HG02571 (cell line): ENCODE measurements at regions not wholly inside any gene's neighbourhood (a gene's known extent, or its start where the extent isn't known, plus 50 kb on each side); places are given as distances from the start of the nearest gene placed in this dataset.
"Not testable (repeated sequence)": the region's sequence is repeated elsewhere in the genome, so short reads cannot be mapped to it uniquely, and the experiment has no call there.

Source experiments
- ATAC-seq: cut with Tn5 transposase; IDR thresholded peaks from one replicate; pipeline ENCODE4 v1.9.1; 2021; ENCODE audit warnings: mild to moderate bottlenecking, moderate library complexity; ENCODE audit not compliant: unreplicated experiment

DNA sequence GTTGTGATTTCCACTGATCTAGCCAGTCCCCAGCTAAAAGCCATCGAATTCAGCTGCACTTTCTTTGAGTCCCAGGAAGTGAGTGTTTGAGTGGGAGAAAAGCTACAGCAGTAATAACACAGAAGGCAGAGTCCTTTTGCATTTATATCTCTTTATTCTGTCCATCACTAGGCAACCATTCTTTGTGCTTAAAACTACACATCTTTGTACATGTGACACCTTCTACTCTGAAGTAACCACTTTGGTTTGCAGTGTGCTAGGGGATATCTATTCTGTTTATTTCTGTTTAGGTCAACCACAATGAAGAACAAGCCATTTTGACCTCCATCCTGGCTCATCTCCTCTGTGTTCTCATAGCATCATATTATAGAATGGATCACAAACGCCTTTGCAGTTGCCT, 226.0 kb upstream of the SERP2 start:
- no peak for ATAC-seq

DNA sequence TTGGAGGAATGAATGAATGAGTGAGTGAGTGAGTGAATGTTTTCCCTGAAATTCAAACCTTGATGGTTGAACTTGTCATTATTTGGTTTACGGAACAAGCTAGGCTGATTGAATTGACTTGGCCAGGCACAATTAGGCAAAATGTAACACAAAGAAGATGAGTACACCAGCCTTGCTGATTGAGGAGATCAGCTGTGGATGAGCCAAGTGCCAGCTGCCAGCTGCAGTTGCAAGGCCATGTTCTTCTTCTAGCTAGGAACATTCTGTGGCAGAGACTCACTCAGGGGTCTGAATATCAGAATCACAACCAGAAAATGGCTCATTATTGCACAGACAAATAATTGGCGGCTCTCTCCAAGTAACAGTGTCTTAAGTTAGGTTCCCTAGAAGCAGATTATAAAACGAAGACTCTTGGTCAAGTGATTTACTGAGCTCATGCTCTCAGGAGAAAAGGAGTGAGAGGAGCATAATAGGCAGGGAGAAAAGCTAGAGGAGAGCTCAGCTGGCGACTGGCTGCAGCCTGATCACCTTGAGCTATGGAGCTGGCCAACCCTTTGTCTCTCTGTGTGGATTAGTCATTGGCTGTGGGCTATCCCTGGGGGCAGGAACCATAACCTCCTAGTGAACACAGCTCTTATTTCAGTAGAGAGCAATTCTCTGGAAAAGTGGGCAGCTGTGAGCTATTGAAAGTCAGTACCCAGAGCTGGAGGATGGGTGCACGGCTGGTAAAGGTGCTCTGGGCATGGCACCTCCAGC, 225.3 kb upstream of the SERP2 start:
- ATAC-seq, result no peak

DNA sequence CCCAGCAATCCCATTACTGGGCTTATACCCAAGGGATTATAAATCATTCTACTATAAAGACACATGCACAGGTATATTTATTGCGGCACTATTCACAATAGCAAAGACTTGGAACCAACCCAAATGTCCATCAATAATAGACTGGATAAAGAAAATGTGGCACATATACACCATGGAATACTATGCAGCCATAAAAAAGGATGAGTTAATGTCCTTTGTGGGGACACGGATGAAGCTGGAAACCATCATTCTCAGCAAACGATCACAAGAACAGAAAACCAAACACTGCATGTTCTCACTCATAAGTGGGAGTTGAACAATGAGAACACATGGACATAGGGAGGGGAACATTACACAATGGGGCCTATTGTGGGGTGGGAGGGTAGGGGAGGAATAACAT, 224.4 kb upstream of the SERP2 start:
- not testable (repeated sequence) for ATAC-seq

DNA sequence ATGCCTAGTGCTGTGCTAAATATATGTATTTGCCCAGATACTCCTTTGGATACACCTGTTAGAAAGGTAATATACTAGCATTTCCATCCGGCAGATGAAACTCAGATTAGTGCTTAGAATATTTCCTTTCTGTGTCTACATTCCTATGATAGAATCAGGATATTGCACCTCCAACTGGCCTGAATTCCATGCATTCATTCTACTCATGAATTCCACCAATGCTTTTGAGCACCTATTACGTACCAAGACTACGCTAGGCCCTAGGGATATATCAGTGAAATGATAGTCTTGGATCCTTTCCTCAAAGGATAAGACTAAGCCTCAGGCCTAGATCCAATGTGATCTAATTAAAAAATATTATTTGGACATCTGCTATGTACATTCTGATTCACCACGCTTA, 223.8 kb upstream of the SERP2 start:
- no peak for ATAC-seq

DNA sequence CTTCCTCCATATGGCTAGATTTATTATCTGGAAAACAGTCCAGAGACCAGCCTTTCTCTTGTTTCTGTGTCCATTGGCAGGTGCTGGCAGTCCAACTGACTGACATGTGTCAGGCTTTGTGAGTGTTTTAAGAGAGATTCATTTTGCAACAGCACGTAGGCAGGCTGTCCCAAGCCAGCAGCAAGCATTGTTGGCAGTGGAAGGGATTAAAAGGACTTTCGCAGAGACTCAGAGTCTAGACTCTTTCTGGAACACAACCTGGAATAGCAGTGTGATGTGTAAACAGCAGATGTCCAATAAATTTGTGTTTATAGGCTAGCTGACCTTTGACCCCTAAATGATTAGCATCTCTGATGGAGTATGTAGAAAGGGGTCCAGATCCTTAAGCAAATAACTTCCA, 222.2 kb upstream of the SERP2 start:
- no peak for ATAC-seq

DNA sequence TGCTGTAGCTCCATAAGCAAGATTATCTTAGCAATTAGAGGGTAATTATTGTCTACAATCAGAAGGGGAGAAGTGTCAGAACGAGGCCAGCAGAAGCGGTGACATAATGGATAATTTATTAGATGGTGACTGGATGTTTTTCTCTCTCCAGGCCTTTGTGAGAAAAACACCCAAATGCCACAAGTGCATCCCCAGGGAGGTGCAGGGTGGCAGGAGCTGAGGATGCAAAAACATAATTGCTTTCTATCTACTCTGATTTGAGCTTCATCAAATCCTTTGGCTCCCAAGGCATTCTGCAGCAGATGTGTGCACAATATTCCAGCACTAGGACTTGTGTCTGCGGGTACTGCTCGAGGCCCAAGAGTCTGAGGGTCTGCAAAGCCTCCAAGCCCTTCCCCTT, 220.1 kb upstream of the SERP2 start:
- no peak for ATAC-seq

DNA sequence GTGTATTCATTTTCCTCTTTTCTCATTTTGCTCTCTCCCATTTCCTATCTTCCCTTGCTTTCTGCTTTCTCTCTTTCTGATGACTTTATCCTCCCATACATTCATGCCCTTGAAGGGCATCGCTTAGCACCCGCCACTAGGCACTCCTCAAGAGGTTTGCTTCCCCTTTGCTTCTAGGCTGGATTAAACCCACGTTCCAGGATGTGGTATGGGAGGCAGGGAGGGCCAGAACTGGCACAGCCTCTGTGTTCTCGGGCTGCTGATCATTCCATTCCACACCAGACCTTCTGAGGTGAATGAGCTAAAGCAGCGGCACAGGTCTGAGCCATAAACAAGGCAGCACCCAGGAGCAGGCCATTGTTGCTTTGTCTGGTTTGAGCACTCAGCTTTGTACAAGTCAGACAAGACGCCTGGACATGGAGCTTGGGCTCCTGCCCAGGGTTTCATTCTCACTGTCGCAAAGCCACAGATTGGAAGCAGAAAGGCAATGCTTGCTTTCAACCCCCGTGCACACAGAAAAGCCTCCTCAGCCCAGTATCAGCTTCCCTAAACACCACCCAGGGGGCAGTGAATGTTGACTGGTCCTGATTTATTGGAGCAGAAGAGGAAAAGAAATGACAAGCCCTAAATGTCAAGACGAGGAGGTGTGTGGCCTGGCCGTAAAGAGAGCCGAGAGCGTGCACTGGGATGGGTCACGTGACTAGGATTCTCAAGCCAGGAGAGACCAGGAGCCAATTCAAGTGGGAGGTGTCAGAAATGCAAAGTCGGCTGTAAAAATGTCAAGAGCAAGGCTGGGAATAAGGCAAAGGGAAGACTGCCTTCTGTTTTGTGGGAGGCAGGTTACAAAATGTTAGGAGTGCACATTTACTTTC, 218.0 kb upstream of the SERP2 start:
- no peak for ATAC-seq

DNA sequence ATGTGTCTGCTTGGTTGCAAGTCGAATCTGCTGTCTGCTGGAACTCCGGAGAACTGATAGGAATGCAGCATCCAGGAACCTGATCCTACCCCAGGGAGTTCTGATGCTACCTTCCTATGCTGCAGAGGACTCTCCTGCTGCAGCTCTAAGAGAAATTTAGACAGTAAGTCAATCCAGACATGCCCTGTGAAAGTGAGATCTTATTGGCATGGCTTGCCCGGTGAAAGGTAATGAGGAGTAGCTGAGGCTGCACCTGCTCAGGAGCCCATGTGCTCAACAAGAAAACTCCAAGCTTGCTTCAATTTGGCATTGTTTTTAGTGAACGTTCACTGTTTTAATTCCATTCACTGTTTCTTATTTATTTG, 217.3 kb upstream of the SERP2 start:
- ATAC-seq, result no peak

DNA sequence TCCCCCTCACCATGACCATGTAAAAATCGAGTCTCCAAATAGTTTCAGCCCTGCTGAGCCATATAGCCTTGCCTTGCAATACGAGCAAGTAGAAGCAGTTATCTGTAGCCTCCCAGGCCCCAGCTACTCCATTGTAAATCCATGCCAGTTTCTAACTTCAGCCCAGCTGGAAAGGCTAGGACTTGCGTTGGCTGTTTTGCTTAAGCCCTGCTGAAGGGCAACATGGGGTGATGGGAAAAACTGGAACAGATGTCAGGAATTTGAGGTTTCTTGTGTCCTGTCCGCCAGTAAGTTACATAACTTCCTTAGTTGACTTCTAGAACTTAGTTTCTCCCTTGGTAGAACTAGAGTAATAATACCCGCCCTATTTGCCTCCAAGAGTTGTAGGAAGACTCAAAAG, 216.0 kb upstream of the SERP2 start:
- no peak for ATAC-seq

DNA sequence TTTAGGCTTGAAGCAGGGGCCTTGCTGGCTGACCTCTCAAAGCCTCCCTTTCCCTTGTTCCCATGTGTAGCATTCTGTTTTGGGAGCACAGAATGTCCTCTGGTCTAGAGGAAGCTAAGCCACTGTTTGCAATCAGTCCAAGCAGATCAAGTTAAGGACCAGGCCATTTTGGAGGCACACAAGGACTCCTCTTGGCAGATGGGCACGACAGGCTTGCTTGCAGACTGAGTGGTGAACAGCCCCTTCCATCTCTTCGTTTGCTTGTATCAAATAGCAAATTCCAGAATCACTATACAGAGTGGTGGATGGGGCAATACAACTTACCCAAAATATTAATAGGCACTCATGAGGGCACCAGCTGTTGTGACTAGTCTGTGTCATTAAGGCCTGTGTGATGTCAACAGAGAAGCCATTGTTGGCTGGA, 215.5 kb upstream of the SERP2 start:
- no peak for ATAC-seq

DNA sequence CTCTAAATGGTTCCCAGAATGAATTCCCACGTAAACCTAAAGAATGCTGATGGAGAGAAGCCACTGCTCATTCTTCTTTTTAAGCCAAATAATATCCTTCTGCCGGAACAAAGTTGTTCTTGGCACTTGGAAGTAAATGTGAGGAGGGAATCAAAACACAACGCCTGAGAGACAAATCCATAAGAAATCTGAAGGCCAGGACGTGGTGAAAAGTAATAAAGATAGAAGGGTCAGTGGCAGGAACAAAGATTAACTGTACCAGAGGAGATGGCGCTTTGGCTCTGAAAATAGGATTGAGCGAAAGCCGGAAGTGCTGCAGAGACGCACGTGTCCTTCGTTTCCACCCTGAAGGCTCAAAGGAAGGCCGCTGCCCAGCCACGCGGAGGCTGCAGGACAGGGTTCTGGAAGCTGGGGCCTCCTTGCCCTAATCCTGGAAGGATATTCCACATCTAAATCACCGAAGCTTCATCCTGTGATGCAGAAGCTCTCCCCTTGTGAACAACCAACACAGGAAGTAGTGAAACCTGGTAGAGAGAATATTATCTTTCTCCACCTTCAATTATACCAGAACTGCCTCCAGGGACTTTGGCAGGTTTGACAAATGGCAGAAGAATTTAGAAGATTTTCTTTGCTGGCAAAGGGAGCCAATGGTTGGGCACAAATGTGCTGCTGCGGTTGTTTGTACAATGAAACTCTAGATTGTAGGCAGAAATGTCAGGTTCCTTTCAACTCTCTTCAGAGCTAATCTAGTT, 214.6 kb upstream of the SERP2 start:
- no peak for ATAC-seq

DNA sequence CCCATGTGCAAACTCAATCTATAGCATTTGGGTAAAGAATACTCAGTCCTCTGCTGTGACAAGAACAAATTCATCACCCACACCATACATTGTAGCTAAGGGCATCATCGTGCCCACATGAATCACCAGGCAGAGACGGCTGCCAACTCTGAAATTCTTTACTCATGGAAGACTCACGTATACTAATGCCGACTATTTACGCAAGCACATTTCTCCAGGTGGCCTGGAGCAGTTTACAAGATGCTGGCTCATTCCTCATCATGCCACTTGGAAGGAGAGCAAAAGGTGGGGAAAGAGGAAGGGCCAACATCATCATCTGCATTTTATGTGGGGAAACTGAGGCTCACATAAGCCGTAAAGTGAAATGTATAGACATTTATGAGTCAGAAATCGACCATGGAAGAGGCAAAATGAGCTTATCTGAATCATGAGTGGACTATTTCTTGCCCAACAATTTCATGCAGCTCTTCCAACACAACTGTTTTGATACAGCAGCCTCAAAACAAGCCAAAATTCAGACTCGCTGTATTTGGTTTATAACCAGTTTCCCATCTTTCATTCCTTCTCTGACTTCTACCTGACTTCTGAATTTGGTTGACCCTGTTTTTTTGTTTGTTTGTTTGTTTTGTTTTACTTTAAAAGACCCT, 213.9 kb upstream of the SERP2 start:
- no peak for ATAC-seq

DNA sequence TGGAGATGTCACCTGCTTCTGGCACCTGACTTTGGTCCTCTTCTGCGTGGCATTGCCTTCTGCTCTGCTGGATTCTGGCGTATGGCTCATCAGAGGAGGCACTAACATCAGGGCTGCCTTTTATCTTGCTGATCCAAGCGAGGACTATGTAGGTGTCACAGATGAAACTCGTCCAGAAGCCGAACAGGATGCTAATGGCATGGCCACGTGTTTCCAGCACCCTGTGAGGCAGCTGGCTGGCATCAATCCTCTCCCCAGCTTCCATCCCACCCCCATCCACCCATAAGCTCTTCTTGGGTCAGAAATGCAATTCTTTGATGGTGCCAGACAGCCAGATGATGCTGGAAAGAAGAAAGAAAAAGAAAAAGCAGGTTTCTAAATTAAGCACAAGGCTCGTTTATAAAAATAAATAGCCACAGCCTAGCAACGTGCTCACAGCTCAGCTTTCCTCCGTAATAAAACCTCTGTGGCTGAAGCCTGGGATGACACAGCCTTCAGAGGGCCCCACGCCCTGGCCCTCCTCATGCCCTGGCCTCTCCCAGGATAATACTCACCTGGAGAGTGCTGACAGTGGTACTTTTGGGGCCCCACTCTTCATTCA, 212.9 kb upstream of the SERP2 start:
- ATAC-seq, result no peak

DNA sequence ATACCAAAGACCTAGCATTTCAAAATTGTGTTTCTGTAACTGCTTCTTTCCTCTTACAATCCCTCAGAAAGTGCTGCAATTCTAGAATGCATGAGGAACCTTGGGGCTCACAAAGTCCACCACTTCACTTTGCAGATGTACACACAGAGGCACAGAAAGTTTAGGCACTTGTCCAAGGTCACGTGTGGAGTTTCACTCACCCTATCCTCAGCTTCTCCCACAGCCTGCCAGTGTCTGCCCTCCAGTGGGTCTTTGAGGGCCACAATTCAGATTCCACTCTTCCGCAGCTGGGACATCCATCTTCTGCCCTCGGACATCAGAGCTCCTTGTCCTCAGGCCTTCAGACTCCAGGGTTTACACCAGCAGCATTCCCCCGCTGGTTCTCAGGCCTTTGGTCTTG, 210.5 kb upstream of the SERP2 start:
- ATAC-seq, result no peak

DNA sequence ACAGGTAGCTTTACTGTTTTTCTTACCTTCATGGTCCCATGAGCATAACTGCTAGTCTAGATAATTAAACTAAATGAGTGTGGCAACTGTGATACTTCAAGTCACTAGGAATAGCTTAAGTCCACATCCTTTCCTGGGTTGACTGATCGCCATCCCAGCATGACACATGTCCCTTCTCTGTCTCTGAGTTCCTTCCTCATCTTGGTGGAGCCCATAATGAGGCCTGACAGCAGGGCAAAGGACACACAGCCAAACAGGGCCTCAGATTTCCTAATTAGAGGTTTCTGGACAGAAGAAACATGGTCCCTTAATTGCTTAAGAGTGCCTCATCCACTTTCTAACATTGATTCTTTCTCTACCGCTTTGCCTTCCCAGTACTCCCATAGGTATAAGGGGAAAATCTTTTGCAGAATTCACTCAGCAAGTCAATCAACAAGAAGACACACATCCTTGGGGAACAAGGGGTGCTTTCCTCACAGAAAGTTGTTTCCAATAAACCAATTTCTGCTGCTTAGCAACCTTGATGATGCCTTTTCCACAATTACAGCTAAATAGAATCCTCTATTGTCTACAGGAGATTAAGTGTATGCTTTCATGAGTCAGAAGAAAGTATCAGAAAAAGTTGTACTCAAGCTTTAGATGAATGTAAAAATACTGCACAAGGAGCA, 208.3 kb upstream of the SERP2 start:
- no peak for ATAC-seq

DNA sequence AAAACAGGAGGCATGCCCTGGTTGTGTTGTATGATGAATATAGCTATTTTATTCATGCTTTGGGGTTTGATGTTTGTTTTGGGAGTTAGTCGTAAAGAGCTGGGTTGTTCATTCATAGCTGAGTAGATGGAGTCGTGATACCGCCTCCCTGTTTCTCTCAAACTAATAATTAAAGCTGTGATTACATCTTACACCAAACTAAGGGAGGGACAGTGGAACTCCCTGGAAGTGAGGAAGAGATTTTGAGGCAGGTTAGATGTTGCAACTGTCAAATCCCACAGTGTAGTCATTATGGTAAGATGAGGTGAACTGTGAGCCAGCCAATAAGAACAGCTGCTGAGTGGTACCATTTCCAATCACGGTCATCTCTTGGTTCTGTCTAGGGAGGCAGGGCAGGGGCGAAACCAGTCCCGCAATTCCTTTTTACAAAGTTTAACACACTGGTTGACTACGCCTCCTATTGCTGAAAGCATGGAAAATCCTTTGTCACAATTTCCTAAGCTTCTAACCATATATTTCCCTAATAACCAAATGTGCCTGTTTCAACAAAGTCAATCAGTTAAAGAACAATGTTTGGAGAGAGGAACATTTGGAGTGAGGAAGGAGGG, 207.6 kb upstream of the SERP2 start:
- no peak for ATAC-seq

DNA sequence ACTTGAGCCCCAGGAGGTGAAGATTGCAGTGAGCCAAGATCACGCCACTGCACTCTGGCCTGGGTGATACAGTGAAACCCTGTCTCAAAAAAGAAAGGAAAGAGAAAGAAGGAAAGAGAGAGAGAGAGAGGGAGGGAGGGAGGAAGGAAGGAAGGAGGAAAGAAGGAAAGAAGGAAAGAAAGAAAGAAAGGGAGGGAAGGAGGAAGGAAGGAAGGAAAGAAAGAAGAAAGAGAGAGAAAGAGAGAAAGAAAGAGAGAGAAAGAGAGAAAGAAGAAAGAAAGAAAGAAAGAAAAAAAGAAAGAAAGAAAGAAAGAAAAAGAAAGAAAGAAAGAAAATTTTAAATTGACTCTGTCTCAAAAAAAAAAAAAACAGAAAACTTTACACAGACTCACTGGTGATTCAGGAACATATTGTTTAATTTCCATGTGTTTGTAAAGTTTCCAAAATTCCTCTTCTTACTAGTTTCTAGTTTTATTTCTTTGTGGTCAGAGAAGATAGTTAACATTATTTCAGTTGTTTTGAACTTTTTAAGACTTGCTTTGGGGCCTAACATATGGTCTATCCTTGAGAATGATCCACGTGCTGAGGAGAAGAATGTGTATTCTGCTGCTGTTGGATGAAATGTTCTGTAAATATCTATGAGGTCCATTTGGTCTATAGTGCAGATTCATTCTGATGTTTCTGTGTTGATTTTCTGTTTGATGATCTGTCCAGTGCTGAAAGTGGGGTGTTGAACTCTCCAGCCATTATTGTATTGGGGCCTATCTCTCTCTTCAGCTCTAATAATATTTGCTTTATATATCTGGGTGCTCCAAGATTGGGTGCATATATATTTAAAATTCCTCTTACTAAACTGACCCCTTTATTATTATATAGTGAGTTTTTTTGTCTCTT, 204.4 kb upstream of the SERP2 start:
- ATAC-seq, result no peak

DNA sequence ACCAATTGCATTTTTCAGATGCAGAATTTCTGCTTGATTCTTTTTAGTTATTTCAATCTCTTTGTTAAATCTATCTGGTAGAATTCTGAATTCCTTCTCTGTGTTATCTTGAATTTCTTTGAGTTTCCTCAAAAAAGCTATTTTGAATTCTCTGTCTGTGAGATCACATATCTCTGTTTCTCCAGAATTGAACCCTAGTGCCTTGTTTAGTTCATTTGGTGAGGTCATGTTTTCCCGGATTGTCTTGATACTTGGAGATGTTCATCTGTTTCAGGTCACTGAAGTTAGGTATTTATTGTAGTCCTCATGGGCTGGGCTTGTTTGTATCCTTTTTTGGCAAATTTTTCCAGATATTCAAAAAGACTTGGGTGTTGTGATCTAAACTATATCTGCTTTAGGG, 202.9 kb upstream of the SERP2 start:
- ATAC-seq, result no peak

DNA sequence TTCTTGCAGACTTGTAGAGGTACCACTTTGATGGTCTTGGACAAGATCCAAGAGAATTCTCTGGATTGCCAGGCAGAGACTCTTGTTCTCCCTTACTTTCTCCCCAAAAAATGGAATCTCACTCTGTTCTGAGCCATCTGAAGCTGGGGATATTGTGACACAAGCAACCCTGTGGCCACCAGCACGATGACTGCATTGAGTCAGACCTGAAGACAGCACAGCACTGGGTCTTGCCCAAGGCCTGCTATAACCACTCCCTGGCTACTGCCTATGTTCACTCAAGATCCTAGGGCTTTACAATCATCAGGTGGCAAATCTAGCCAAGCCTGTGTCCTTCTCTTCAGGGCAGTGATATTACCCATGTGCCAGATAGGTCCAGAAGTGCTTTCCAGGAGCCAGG, 202.5 kb upstream of the SERP2 start:
- no peak for ATAC-seq
